ENCODE measurements at regions not wholly inside any gene's neighbourhood (a gene's known extent, or its start where the extent isn't known, plus 50 kb on each side); places are given as distances from the start of the nearest gene placed in this dataset.
"Not testable (repeated sequence)": the region's sequence is repeated elsewhere in the genome, so short reads cannot be mapped to it uniquely, and the experiment has no call there.

- H3K27ac ChIP-seq = no peak overlapping the region
- DNase-seq (ENCODE audit: low read depth, low spot score) = no peak
Observed at GRCh38 chr9:108394726-108395125, 461.1 kb downstream of the ACTL7B start.

- not testable (repeated sequence) for H3K27ac ChIP-seq; DNase-seq (ENCODE audit: low read depth, low spot score)
Observed at GRCh38 chr9:108393481-108394001, 462.2 kb downstream of the ACTL7B start.

- DNase-seq (ENCODE audit: low read depth, low spot score) = no peak
- H3K27ac ChIP-seq = no peak overlapping the region
Observed at GRCh38 chr9:108392877-108393276, 462.9 kb downstream of the ACTL7B start.

GRCh38 chr9:108389056-108389455, 466.7 kb downstream of the ACTL7B start:
- no peak for DNase-seq (ENCODE audit: low read depth, low spot score)
- no peak overlapping the region for H3K27ac ChIP-seq

- peak; percentile 12 for DNase-seq (ENCODE audit: low read depth, low spot score)
Observed at GRCh38 chr9:108386859-108387384, 468.9 kb downstream of the ACTL7B start.

GRCh38 chr9:108386032-108386431, 469.8 kb downstream of the ACTL7B start:
- DNase-seq (ENCODE audit: low read depth, low spot score) = no peak
- no peak overlapping the region for H3K27ac ChIP-seq

More at GRCh38 chr9:108386859-108387384, 468.9 kb downstream of the ACTL7B start:
- H3K27ac ChIP-seq = no peak overlapping the region

- no peak overlapping the region for H3K27ac ChIP-seq
- DNase-seq (ENCODE audit: low read depth, low spot score) = no peak
Observed at GRCh38 chr9:108383796-108384195, 472.0 kb downstream of the ACTL7B start.

GRCh38 chr9:108382310-108382709, 473.5 kb downstream of the ACTL7B start:
- H3K27ac ChIP-seq = no peak overlapping the region
- no peak for DNase-seq (ENCODE audit: low read depth, low spot score)

GRCh38 chr9:108377881-108378280, 477.9 kb downstream of the ACTL7B start:
- DNase-seq (ENCODE audit: low read depth, low spot score) = no peak
- no peak overlapping the region for H3K27ac ChIP-seq

GRCh38 chr9:108377382-108377781, 478.4 kb downstream of the ACTL7B start:
- DNase-seq (ENCODE audit: low read depth, low spot score) = no peak
- H3K27ac ChIP-seq = no peak overlapping the region

GRCh38 chr9:108376140-108376539, 479.6 kb downstream of the ACTL7B start:
- no peak overlapping the region for H3K27ac ChIP-seq
- DNase-seq (ENCODE audit: low read depth, low spot score) = no peak

GRCh38 chr9:108374626-108375025, 481.2 kb downstream of the ACTL7B start:
- no peak overlapping the region for H3K27ac ChIP-seq
- DNase-seq (ENCODE audit: low read depth, low spot score) = peak; percentile 12

GRCh38 chr9:108367188-108367587, 488.6 kb downstream of the ACTL7B start:
- no peak for DNase-seq (ENCODE audit: low read depth, low spot score)
- no peak overlapping the region for H3K27ac ChIP-seq

- no peak for DNase-seq (ENCODE audit: low read depth, low spot score)
Observed at GRCh38 chr9:108363311-108363710, 492.5 kb downstream of the ACTL7B start.

GRCh38 chr9:108360304-108360703, 495.5 kb downstream of the ACTL7B start:
- H3K27ac ChIP-seq = no peak overlapping the region

More at GRCh38 chr9:108363311-108363710, 492.5 kb downstream of the ACTL7B start:
- H3K27ac ChIP-seq = no peak overlapping the region

GRCh38 chr9:108356806-108357205, 499.0 kb downstream of the ACTL7B start:
- no peak overlapping the region for H3K27ac ChIP-seq
- no peak for DNase-seq (ENCODE audit: low read depth, low spot score)

More at GRCh38 chr9:108360304-108360703, 495.5 kb downstream of the ACTL7B start:
- no peak for DNase-seq (ENCODE audit: low read depth, low spot score)

- DNase-seq (ENCODE audit: low read depth, low spot score) = peak; percentile 70
- H3K27ac ChIP-seq = peak overlapping the region; percentile 93
Observed at GRCh38 chr9:108351571-108351970, 504.2 kb downstream of the ACTL7B start.

GRCh38 chr9:108347463-108348188, 508.2 kb downstream of the ACTL7B start:
- DNase-seq (ENCODE audit: low read depth, low spot score) = no peak
- no peak overlapping the region for H3K27ac ChIP-seq

- H3K27ac ChIP-seq = no peak overlapping the region
Observed at GRCh38 chr9:108345826-108346225, 510.0 kb downstream of the ACTL7B start.

GRCh38 chr9:108339251-108339650, 516.5 kb downstream of the ACTL7B start:
- DNase-seq (ENCODE audit: low read depth, low spot score) = no peak
- H3K27ac ChIP-seq = no peak overlapping the region

More at GRCh38 chr9:108345826-108346225, 510.0 kb downstream of the ACTL7B start:
- no peak for DNase-seq (ENCODE audit: low read depth, low spot score)

GRCh38 chr9:108336575-108336974, 519.2 kb downstream of the ACTL7B start:
- no peak overlapping the region for H3K27ac ChIP-seq
- DNase-seq (ENCODE audit: low read depth, low spot score) = no peak

All from epithelial cell of prostate (primary cell).